ENCODE measurements at regions not wholly inside any gene's neighbourhood (a gene's known extent, or its start where the extent isn't known, plus 50 kb on each side); places are given as distances from the start of the nearest gene placed in this dataset.

- ChIA-PET POLR2A (no interaction called here), CTCF (no interaction called here)
- Mint-ChIP-seq H3K4me3 (no peak overlapping the region), H3K27me3 (peaks cover 4% of the 10 kb centered on the region), H3K9me3 (ENCODE audit: low read depth) (peaks cover 4% of the 10 kb centered on the region), H3K27ac (no peak overlapping the region), H3K4me1 (no peaks in the 10 kb centered on the region), H3K36me3 (ENCODE audit: low read depth) (no peaks in the 10 kb centered on the region)
- DNase-seq: no peak
- intact Hi-C loops (cut with DNase I, micrococcal nuclease): no loop called here
- ATAC-seq: no peak
Measured at GRCh38 chr2:23231865-23232264, 153.1 kb upstream of the KLHL29 start.

- ChIA-PET POLR2A (interaction anchor here (0.7 kb wide), 1 partner anchor 93 kb away, joined by 3 read pairs; no protein-coding TSS in a partner anchor), CTCF (no interaction called here)
- Mint-ChIP-seq H3K27me3 (peaks cover 7% of the 10 kb centered on the region), H3K4me1 (no peaks in the 10 kb centered on the region), H3K27ac (no peak overlapping the region), H3K4me3 (no peak overlapping the region), H3K9me3 (ENCODE audit: low read depth) (peaks cover 4% of the 10 kb centered on the region), H3K36me3 (ENCODE audit: low read depth) (no peaks in the 10 kb centered on the region)
- ATAC-seq (no peak), DNase-seq (no peak)
- intact Hi-C loops (cut with DNase I, micrococcal nuclease): no loop called here
Measured at GRCh38 chr2:23235292-23235691, 149.7 kb upstream of the KLHL29 start.

DNA sequence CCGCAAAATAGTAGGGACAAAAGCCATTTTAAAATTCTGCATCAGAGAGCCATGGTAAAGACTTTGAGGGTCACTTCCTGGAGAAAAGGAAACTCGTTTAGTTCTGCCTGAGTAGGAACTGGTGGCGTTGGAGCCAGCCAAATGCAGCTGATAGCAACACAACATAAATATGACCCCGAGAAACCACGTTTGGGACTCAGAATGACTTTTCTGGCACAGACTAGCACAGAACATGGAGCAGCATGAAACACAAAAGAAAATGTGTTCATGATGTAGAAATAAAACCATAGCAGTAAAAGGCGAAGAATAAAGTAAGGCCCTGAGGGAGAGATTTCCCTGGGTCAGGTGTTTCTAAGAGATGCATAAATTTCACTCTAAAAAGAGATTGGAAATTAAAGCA is 149.2 kb upstream of the KLHL29 start:
- Mint-ChIP-seq H3K4me1 (no peaks in the 10 kb centered on the region), H3K36me3 (ENCODE audit: low read depth) (no peaks in the 10 kb centered on the region), H3K9me3 (ENCODE audit: low read depth) (peaks cover 3% of the 10 kb centered on the region), H3K27me3 (peaks cover 7% of the 10 kb centered on the region), H3K4me3 (no peak overlapping the region), H3K27ac (no peak overlapping the region)
- DNase-seq (no peak), ATAC-seq (no peak)
- intact Hi-C loops (cut with DNase I, micrococcal nuclease): no loop called here
- POLR2A ChIA-PET: no interaction called here
- CTCF ChIA-PET: no interaction called here

DNA sequence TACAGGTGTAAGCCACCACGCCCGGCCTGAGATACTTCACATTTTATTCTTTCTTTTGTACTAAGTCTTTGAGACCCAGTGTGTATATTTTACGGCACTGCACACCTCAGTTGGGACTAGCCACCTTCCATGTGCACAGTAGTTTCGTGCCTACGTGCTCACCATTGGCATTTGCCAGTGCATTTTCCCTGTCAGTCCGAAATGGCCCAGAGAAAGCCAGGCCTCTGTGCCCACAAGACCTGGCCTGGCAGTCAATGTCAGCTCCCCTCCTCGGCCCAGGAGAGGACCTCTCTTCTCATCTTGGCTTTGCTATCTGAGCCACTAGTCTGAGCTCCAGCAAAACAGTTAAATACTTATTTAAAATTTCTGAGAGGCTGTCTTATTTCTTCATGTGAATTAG is 147.8 kb upstream of the KLHL29 start:
- CTCF ChIA-PET: no interaction called here
- H3K36me3 Mint-ChIP-seq (ENCODE audit: low read depth): no peaks in the 10 kb centered on the region
- no peak for ATAC-seq
- POLR2A ChIA-PET: no interaction called here
- no peak overlapping the region for H3K4me3 Mint-ChIP-seq
- no peaks in the 10 kb centered on the region for H3K4me1 Mint-ChIP-seq
- peaks cover 5% of the 10 kb centered on the region for H3K27me3 Mint-ChIP-seq
- intact Hi-C loops (cut with DNase I, micrococcal nuclease): no loop called here
- no peaks in the 10 kb centered on the region for H3K9me3 Mint-ChIP-seq (ENCODE audit: low read depth)
- DNase-seq: no peak
- no peak overlapping the region for H3K27ac Mint-ChIP-seq

- ChIA-PET CTCF (no interaction called here), POLR2A (no interaction called here)
- ATAC-seq (no peak), DNase-seq (no peak)
- H3K36me3 Mint-ChIP-seq (ENCODE audit: low read depth): no peaks in the 10 kb centered on the region
- H3K27ac Mint-ChIP-seq: no peak overlapping the region
- H3K4me3 Mint-ChIP-seq: no peak overlapping the region
- no peaks in the 10 kb centered on the region for H3K9me3 Mint-ChIP-seq (ENCODE audit: low read depth)
- no peaks in the 10 kb centered on the region for H3K4me1 Mint-ChIP-seq
- intact Hi-C loops (cut with DNase I, micrococcal nuclease): no loop called here
- H3K27me3 Mint-ChIP-seq: peaks cover 3% of the 10 kb centered on the region
Measured at GRCh38 chr2:23238011-23238657, 146.8 kb upstream of the KLHL29 start.

- no peak for ATAC-seq
Measured at GRCh38 chr2:23239374-23239773, 145.6 kb upstream of the KLHL29 start.

DNA sequence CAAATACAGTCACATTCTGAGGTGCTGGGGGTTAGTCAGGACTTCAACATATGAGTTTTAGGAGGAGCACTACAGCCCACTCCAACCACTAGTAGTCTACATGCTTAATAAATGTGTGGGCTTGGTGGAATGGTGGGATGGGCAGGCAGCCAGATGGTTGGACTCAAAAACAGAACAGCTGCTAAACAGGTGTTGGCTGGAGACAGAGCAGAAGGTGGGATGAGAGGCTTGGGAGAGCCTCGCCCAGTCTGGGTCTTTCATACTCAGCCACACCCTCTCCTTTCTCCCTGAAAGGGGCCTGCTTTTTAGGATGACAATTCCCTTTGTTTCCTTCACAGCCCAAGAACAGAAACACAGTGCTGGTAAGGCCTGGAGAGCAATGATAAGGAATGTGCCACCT is 143.9 kb upstream of the KLHL29 start:
- intact Hi-C loops (cut with DNase I, micrococcal nuclease): no loop called here
- Mint-ChIP-seq H3K4me3 (no peak overlapping the region), H3K9me3 (ENCODE audit: low read depth) (no peaks in the 10 kb centered on the region), H3K36me3 (ENCODE audit: low read depth) (no peaks in the 10 kb centered on the region), H3K4me1 (no peaks in the 10 kb centered on the region), H3K27ac (no peak overlapping the region), H3K27me3 (peaks cover 3% of the 10 kb centered on the region)
- DNase-seq (no peak), ATAC-seq (no peak)
- CTCF ChIA-PET: no interaction called here
- POLR2A ChIA-PET: no interaction called here

More at GRCh38 chr2:23239374-23239773, 145.6 kb upstream of the KLHL29 start:
- intact Hi-C loops (cut with DNase I, micrococcal nuclease): no loop called here
- H3K9me3 Mint-ChIP-seq (ENCODE audit: low read depth): no peaks in the 10 kb centered on the region
- no peak overlapping the region for H3K4me3 Mint-ChIP-seq
- no peak overlapping the region for H3K27ac Mint-ChIP-seq
- peaks cover 3% of the 10 kb centered on the region for H3K27me3 Mint-ChIP-seq
- H3K4me1 Mint-ChIP-seq: no peaks in the 10 kb centered on the region
- DNase-seq: no peak
- no peaks in the 10 kb centered on the region for H3K36me3 Mint-ChIP-seq (ENCODE audit: low read depth)
- ChIA-PET CTCF (no interaction called here), POLR2A (no interaction called here)

DNA sequence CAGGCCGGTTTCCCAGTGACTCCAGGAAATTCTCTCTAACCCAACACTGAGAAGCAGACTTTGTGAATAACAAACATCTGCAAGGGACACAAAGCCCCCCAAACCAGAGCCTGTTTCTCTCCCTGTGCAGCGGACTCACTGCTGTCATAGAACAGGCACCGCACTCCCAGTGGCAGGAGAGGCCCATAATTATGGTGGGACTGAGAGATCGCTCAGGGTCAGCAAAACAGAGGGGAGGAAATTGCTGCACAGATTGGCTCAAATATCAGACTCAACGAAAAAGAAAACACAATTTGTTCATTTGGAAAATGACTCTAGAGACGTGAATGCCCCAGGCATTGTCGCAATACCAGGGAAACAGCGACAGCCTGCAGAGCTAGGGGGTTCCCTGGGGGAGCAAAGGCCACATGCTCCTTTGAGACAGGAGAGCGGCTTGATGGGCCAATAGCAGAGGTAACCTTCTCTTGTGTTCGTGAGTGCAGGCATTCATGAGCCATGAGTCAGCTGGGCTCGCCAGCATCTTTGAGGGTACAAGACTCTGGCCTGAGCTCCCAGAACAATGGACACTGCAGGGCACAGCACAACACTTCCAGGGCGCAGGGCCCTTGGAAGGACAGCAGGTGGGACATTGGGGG is 143.3 kb upstream of the KLHL29 start:
- no peak for ATAC-seq
- Mint-ChIP-seq H3K4me1 (no peaks in the 10 kb centered on the region), H3K27me3 (peaks cover 3% of the 10 kb centered on the region), H3K27ac (no peak overlapping the region), H3K9me3 (ENCODE audit: low read depth) (no peaks in the 10 kb centered on the region), H3K36me3 (ENCODE audit: low read depth) (no peaks in the 10 kb centered on the region), H3K4me3 (no peak overlapping the region)
- DNase-seq: no peak
- intact Hi-C loops (cut with DNase I, micrococcal nuclease): no loop called here
- ChIA-PET POLR2A (no interaction called here), CTCF (no interaction called here)

DNA sequence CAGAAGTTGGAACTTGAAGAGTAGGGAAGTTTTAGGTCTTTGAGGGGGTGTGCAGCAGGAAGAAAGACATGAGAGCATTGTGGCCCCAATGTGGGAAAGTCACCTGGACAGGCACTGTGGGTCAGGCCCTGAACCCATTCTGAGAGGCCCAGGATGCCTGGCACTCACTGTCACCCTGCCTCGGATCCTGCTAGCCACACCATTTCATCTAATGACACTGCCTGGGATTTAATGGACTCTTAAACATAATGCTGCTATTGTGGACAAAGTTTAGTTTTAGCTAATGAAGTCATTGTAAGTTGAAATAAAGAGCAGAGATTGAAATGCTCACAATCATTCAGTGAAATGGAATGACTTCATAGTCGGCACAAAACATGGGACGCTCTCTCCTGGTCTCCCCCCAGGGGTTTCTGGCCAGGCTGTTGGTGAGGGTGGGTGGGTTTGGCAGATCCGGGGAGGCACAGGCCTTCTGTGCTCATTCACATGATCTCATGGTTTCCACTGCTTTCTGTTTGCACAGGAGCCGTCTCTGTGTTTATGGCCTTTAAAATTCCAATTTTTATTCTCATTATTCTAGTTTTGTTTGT is 141.8 kb upstream of the KLHL29 start:
- ATAC-seq: no peak
- intact Hi-C loops (cut with DNase I, micrococcal nuclease): no loop called here
- POLR2A ChIA-PET: no interaction called here

GRCh38 chr2:23244617-23245016 is 140.4 kb upstream of the KLHL29 start:
- ChIA-PET CTCF (no interaction called here), POLR2A (no interaction called here)
- Mint-ChIP-seq H3K4me1 (no peaks in the 10 kb centered on the region), H3K27ac (no peak overlapping the region), H3K4me3 (no peak overlapping the region), H3K27me3 (peaks cover 5% of the 10 kb centered on the region), H3K36me3 (ENCODE audit: low read depth) (no peaks in the 10 kb centered on the region), H3K9me3 (ENCODE audit: low read depth) (no peaks in the 10 kb centered on the region)
- DNase-seq (no peak), ATAC-seq (no peak)
- intact Hi-C loops (cut with DNase I, micrococcal nuclease): no loop called here

More for the DNA sequence above, 141.8 kb upstream of the KLHL29 start:
- DNase-seq: no peak
- Mint-ChIP-seq H3K27ac (no peak overlapping the region), H3K4me3 (no peak overlapping the region), H3K4me1 (no peaks in the 10 kb centered on the region), H3K9me3 (ENCODE audit: low read depth) (no peaks in the 10 kb centered on the region), H3K36me3 (ENCODE audit: low read depth) (no peaks in the 10 kb centered on the region), H3K27me3 (peaks cover 6% of the 10 kb centered on the region)
- CTCF ChIA-PET: no interaction called here

GRCh38 chr2:23246992-23247683 is 137.8 kb upstream of the KLHL29 start:
- no peak overlapping the region for H3K27ac Mint-ChIP-seq
- ATAC-seq (no peak), DNase-seq (no peak)
- H3K9me3 Mint-ChIP-seq (ENCODE audit: low read depth): no peaks in the 10 kb centered on the region
- ChIA-PET CTCF (no interaction called here), POLR2A (no interaction called here)
- H3K4me3 Mint-ChIP-seq: no peak overlapping the region
- H3K36me3 Mint-ChIP-seq (ENCODE audit: low read depth): no peaks in the 10 kb centered on the region
- peaks cover 15% of the 10 kb centered on the region for H3K27me3 Mint-ChIP-seq
- intact Hi-C loops (cut with DNase I, micrococcal nuclease): no loop called here
- no peaks in the 10 kb centered on the region for H3K4me1 Mint-ChIP-seq

DNA sequence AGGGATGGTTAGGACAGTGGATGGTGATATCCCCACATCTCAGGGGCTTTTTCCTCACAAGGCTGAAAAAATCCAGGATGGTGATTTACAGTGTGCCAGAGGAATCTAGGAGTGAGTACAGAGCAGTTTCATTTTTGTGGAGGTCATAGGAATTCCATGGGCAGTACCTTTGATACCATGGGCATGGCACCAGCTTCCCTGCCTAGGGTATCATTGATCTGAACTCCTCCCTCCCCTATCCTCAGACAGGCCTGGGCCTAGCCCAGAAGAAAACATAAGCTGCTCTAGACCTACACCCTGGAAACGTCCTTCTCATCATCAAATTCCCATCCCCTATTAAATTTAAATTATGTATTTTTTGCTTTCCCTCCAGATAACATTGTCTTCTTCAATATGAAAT is 136.3 kb upstream of the KLHL29 start:
- H3K27me3 Mint-ChIP-seq: peaks cover 15% of the 10 kb centered on the region
- no peak for ATAC-seq
- H3K27ac Mint-ChIP-seq: no peak overlapping the region
- H3K9me3 Mint-ChIP-seq (ENCODE audit: low read depth): no peaks in the 10 kb centered on the region
- intact Hi-C loops (cut with DNase I, micrococcal nuclease): no loop called here
- H3K4me1 Mint-ChIP-seq: no peaks in the 10 kb centered on the region
- H3K36me3 Mint-ChIP-seq (ENCODE audit: low read depth): no peaks in the 10 kb centered on the region
- CTCF ChIA-PET: no interaction called here
- POLR2A ChIA-PET: no interaction called here
- no peak overlapping the region for H3K4me3 Mint-ChIP-seq
- no peak for DNase-seq

Data from activated CD4-positive, alpha-beta T cell treated with anti-CD3 and anti-CD28 coated beads for 36 hours (primary cell).